C4-2B (cell line): ENCODE measurements at regions not wholly inside any gene's neighbourhood (a gene's known extent, or its start where the extent isn't known, plus 50 kb on each side); places are given as distances from the start of the nearest gene placed in this dataset.
A peak's percentile ranks its signal among the peaks of the same experiment; 100 is the strongest.

ENCODE experiments used
- H3K27ac ChIP-seq: fragments of 450-650 bp; 2 replicates; pipeline ENCODE4 v1.5.1; 2017
- ZFX ChIP-seq: fragments of 450-650 bp; IDR thresholded peaks from 2 replicates; pipeline ENCODE4 v1.6.1; 2017
- TF ChIP-seq, protein P1 (sequence below): fragments of 450-650 bp; conservative IDR thresholded peaks from 2 replicates; pipeline ENCODE4 v1.5.1; 2017; ENCODE audit warnings: mild to moderate bottlenecking

DNA sequence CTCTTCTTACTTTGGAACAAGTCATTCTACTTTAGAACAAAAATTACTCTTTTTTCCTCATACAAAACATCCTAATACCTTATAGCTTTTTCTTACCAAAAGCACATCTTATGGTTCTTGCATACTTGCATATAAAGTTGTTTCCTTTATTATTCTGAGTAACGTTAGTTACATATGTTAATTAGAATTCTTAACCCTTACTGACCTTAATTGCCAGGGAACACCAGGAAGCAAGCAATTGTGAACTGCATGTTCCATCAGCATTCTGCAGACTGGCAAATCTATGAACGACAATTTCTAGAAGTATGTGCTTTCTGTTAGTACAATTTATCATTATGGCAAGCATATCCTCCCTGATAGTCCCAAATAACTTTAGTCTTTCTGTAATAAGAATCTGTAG lies 831.0 kb downstream of the C6orf118 start:
- TF ChIP-seq, protein P1, sequence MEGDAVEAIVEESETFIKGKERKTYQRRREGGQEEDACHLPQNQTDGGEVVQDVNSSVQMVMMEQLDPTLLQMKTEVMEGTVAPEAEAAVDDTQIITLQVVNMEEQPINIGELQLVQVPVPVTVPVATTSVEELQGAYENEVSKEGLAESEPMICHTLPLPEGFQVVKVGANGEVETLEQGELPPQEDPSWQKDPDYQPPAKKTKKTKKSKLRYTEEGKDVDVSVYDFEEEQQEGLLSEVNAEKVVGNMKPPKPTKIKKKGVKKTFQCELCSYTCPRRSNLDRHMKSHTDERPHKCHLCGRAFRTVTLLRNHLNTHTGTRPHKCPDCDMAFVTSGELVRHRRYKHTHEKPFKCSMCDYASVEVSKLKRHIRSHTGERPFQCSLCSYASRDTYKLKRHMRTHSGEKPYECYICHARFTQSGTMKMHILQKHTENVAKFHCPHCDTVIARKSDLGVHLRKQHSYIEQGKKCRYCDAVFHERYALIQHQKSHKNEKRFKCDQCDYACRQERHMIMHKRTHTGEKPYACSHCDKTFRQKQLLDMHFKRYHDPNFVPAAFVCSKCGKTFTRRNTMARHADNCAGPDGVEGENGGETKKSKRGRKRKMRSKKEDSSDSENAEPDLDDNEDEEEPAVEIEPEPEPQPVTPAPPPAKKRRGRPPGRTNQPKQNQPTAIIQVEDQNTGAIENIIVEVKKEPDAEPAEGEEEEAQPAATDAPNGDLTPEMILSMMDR, result no peak
- no peak for TF ChIP-seq ZFX
- H3K27ac ChIP-seq, result no peak overlapping the region

DNA sequence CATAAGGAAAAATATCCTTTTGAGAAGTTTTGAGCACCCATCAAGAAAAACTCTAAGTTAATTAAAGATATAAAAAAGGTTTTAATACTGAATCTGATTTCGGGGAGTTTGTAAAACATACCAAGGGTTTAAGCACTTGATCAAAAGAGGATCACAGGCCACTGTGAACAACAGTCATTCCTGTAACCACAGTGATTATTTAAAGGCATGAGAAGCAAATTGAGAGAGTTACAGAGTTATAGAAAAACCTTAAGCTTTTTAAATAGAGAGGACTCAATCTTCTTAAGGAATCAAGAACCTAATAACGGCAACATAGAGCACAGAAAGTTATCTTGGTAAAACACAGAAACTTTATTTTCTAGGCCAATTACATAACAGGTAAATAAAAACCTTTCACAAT lies 831.6 kb downstream of the C6orf118 start:
- H3K27ac ChIP-seq, result no peak overlapping the region
- no peak for TF ChIP-seq ZFX
- TF ChIP-seq, protein P1, result no peak

DNA sequence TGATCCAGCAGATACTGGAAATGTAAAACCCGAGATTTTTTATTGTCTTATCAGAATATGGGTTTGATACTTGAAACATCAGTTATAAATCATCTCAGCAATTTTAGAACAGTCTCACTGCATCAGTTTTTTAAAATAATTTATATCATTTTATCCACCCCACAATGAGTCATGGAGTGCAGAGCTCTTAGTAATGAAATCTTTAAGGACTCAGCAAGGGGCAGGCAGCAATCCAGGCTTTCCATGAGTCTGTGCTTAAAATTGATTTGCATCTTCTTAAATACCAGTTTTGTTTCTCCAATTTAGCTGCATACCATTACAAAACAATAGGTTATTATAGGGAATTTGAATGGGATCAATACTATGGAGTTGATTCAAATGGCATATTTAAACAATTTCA lies 832.3 kb downstream of the C6orf118 start:
- no peak for TF ChIP-seq ZFX
- TF ChIP-seq, protein P1, result no peak

DNA sequence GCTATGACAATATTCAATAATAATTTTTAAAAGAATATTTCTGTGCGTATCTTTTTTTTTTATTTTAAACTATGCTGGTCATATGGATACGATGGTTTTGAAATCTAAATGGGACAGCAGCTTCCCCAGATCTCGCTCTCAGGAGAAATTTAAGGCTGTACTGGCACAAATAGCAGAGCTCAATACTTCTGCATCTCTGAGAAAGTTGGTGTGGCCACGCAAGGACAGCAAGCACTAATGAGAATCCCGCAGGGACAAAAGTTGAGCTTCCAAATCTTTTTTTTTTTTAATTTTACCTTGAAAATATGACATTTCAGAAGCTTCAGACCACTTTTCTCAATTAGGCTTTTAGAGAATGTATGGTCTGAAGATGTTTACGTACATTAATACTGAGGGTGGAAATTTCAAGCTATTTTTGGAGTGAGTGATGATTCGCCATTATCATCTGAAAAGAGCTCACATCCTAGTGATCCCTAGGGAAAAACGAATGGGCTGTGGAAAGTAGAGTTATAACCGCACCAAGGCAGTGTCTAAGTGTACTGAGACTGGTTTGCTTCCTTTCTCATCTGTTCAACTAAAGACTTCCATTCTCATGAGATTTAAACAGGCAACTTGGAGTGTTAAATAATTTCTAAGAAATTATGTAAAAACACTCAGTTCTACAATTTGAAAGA lies 840.0 kb downstream of the C6orf118 start:
- no peak overlapping the region for H3K27ac ChIP-seq
- TF ChIP-seq, protein P1, result no peak
- TF ChIP-seq ZFX, result no peak

More for the DNA sequence above, 832.3 kb downstream of the C6orf118 start:
- no peak overlapping the region for H3K27ac ChIP-seq

DNA sequence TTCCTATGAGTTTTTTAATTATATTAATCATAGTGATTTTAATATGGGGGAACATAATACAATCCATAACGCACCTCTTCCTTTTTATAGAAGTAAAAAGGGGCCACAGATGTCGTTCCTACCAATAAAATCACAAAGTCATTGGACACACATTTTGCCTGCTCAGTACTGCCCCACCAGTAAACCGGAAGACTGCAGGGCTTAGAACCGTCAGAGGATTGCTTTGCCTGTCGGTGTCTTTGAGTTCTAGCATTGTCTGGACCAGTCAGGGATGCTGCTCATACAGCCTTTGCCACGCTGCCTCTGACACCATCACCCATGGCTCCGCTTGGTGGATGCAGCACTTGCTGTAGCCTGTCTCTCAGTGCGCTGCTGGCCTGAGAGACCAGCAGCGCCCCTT lies 853.6 kb downstream of the C6orf118 start:
- no peak overlapping the region for H3K27ac ChIP-seq
- TF ChIP-seq, protein P1, result peak; percentile 18
- no peak for TF ChIP-seq ZFX

DNA sequence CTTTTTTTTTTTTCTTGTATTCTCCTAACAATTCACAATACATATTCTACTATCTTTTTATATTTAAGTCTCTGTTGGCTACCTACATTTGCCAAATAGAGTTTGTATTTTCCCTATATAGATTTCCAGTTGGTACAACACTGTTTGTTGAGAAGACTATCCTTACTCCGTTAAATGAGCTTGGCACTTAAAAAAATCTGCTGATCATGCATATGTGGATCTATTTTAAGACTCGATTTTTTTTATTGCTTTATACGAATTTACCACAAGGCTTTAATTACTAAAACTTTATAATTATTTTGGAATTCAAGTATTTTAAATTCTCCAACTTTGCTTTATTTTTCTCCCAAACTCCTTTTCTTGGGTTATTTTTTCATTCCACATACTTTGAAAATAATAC lies 855.6 kb downstream of the C6orf118 start:
- H3K27ac ChIP-seq, result no peak overlapping the region
- TF ChIP-seq ZFX, result no peak
- TF ChIP-seq, protein P1, result no peak

DNA sequence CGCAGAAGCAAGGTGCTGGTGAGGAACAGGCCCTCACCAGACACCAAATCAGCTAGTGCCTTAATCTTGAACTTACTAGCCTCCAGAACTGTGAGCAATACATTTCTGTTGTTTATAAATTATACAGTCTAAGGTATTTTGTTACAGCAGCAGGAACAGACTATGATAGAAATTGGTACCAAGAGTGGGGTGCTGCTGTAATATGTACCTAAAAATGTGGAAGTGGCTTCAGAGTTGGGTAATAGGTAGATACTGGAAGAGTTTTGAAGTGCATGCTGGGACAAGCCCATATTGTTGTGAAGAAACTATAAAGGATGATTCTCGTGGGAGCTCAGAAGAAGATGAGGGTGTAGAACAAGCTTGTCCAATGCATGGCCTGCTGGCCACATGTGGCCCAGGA lies 866.8 kb downstream of the C6orf118 start:
- no peak overlapping the region for H3K27ac ChIP-seq
- TF ChIP-seq, protein P1, result no peak
- TF ChIP-seq ZFX, result no peak
